GM23338 (cell line): ENCODE measurements at regions not wholly inside any gene's neighbourhood (a gene's known extent, or its start where the extent isn't known, plus 50 kb on each side); places are given as distances from the start of the nearest gene placed in this dataset.

Experiments used
- CREB1 ChIP-seq: fragments of 250-450 bp; sonication (Bioruptor Pico); IDR thresholded peaks from 2 replicates; pipeline ENCODE4 v1.5.0; 2020; ENCODE audit warnings: low read depth, mild to moderate bottlenecking, moderate library complexity
- EZH2 ChIP-seq: fragments of 200-600 bp; sonication (generic); IDR thresholded peaks from one replicate; pipeline ENCODE4 v1.8.0; 2017; ENCODE audit warnings: antibody characterized with exemption, mild to moderate bottlenecking, low read depth; ENCODE audit not compliant: unreplicated experiment
- EZH2phosphoT487 ChIP-seq: fragments of 200-600 bp; sonication (generic); IDR thresholded peaks from one replicate; pipeline ENCODE4 v1.8.1; 2018; ENCODE audit warnings: antibody characterized with exemption; ENCODE audit not compliant: unreplicated experiment
- JUNB ChIP-seq: IDR thresholded peaks from one replicate; pipeline ENCODE4 v1.6.1; 2016; ENCODE audit warnings: antibody characterized with exemption; ENCODE audit not compliant: unreplicated experiment
- NANOG ChIP-seq: IDR thresholded peaks from 2 replicates; pipeline ENCODE4 v1.6.1; 2016; ENCODE audit warnings: antibody characterized with exemption, borderline replicate concordance
- POLR2AphosphoS5 ChIP-seq: IDR thresholded peaks from 2 replicates; pipeline ENCODE4 v1.6.1; 2016; ENCODE audit warnings: antibody characterized with exemption, low read depth
- REST ChIP-seq: IDR thresholded peaks from one replicate; pipeline ENCODE4 v1.6.1; 2018; ENCODE audit warnings: antibody characterized with exemption; ENCODE audit not compliant: unreplicated experiment
- ZNF331 ChIP-seq: fragments of 250-450 bp; sonication (Bioruptor Pico); IDR thresholded peaks from 2 replicates; pipeline ENCODE4 v1.5.0; 2020; ENCODE audit warnings: low read depth, mild to moderate bottlenecking, moderate library complexity
- TF ChIP-seq, protein P1 (sequence below), 2 experiments: fragments of 200-600 bp in 1 of 2; sonication (generic) in 1 of 2; conservative IDR thresholded peaks; 2 replicates each; pipeline versions ENCODE4 v1.5.1 to v1.6.1; 2016 to 2017; ENCODE audit warnings: antibody characterized with exemption in 2 of 2, low read depth in 2 of 2, mild to moderate bottlenecking in 2 of 2, moderate library complexity in 1 of 2

DNA sequence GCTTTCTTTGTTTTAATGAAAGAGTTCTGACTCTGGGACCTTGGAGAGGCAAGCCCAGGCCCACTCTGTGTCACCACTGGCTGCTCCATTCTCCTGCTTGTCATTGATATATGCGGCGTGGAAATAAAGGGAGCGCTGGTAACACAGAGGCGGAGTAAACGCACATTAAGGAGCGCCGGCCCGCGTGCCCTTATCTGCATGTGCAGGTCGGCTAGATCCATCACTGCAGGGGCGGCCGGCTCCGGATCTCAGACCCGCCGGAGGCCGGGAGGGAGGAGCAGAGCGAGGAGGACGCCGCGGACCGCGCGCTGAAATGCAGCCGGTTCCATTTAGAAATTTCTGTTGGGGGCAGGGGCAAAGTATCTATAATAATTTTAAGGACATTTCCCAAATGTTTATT, 70.8 kb downstream of the MRPL36 start:
- TF ChIP-seq ZNF331 (CRISPR knock-in tag): no peak
- TF ChIP-seq, protein P1, sequence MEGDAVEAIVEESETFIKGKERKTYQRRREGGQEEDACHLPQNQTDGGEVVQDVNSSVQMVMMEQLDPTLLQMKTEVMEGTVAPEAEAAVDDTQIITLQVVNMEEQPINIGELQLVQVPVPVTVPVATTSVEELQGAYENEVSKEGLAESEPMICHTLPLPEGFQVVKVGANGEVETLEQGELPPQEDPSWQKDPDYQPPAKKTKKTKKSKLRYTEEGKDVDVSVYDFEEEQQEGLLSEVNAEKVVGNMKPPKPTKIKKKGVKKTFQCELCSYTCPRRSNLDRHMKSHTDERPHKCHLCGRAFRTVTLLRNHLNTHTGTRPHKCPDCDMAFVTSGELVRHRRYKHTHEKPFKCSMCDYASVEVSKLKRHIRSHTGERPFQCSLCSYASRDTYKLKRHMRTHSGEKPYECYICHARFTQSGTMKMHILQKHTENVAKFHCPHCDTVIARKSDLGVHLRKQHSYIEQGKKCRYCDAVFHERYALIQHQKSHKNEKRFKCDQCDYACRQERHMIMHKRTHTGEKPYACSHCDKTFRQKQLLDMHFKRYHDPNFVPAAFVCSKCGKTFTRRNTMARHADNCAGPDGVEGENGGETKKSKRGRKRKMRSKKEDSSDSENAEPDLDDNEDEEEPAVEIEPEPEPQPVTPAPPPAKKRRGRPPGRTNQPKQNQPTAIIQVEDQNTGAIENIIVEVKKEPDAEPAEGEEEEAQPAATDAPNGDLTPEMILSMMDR (conservative IDR thresholded peaks at IDR 0.05; ENCODE audit: low read depth in 2 of 2): no peak
- no peak for TF ChIP-seq POLR2AphosphoS5
- TF ChIP-seq JUNB: no peak
- TF ChIP-seq EZH2: no peak
- TF ChIP-seq EZH2phosphoT487: no peak
- TF ChIP-seq CREB1: no peak
- TF ChIP-seq NANOG: no peak
- no peak for TF ChIP-seq REST
